Heart left ventricle (tissue), 16 donors: ENCODE measurements at regions not wholly inside any gene's neighbourhood (a gene's known extent, or its start where the extent isn't known, plus 50 kb on each side); places are given as distances from the start of the nearest gene placed in this dataset.

Experiments used
- ATAC-seq, 4 donors: fragments of 200-7000 bp; cut with Tn5 transposase; one replicate each; pipeline ENCODE4 v1.9.1; 2020 to 2022; ENCODE audit warnings: moderate library complexity in 4 of 4, mild to moderate bottlenecking in 3 of 4, moderate number of reproducible peaks in 1 of 4
- DNase-seq, 5 donors: peaks; one replicate each; pipeline ENCODE4 v3.0.0-alpha.2; 2020
- H3K27ac ChIP-seq, 12 donors: fragments of 200-600 bp; sonication (generic) in 4 of 12; one replicate each; pipeline versions ENCODE4 v1.5.0 to v1.8.0; 2016 to 2022; ENCODE audit warnings: mild to moderate bottlenecking in 2 of 12
- H3K27me3 ChIP-seq, 9 donors: fragments of 200-600 bp; sonication (generic) in 2 of 9; one replicate each; pipeline versions ENCODE4 v1.5.1 to v1.8.0; 2016 to 2022; ENCODE audit warnings: mild to moderate bottlenecking in 3 of 9
- H3K36me3 ChIP-seq, 9 donors: fragments of 200-600 bp; sonication (generic) in 2 of 9; one replicate each; pipeline versions ENCODE4 v1.5.0 to v1.8.0; 2018 to 2022; ENCODE audit warnings: mild to moderate bottlenecking in 2 of 9
- H3K4me1 ChIP-seq, 12 donors: fragments of 200-600 bp; sonication (generic) in 4 of 12; one replicate each; pipeline versions ENCODE4 v1.5.0 to v1.8.0; 2016 to 2022; ENCODE audit warnings: mild to moderate bottlenecking in 3 of 12
- H3K4me3 ChIP-seq, 12 donors: fragments of 200-600 bp; sonication (generic) in 4 of 12; one replicate each; pipeline versions ENCODE4 v1.5.0 to v1.8.0; 2017 to 2022; ENCODE audit warnings: mild to moderate bottlenecking in 9 of 12, moderate library complexity in 4 of 12
- H3K9me3 ChIP-seq, 12 donors: fragments of 200-600 bp; sonication (generic) in 4 of 12; one replicate each; pipeline versions ENCODE4 v1.5.0 to v1.8.0; 2016 to 2022; ENCODE audit warnings: mild to moderate bottlenecking in 1 of 12
- CTCF ChIP-seq, 12 donors: fragments of 200-600 bp; sonication (generic) in 4 of 12; IDR thresholded peaks; one replicate each; pipeline versions ENCODE4 v1.5.0 to v1.8.0; 2018 to 2022; ENCODE audit warnings: antibody characterized with exemption in 12 of 12, mild to moderate bottlenecking in 5 of 12
- POLR2A ChIP-seq, 2 donors: fragments of 450-650 bp; IDR thresholded peaks; one replicate each; pipeline ENCODE4 v1.6.1; 2017; ENCODE audit warnings: antibody characterized with exemption in 2 of 2, mild to moderate bottlenecking in 2 of 2, moderate library complexity in 2 of 2
- WGBS, 4 donors: extraction: QIAGEN DNeasy Blood & Tissue Kit in 2 of 4; methylation state at CpG; one replicate each; pipeline versions ENCODE4 v1.1.5 to v1.1.7; 2013 to 2018; 5-methylcytosine and 5-hydroxymethylcytosine counted together
- intact Hi-C, 10 donors: fragments of 100-400 bp; cut with DNase I; formaldehyde crosslinking; loops; one replicate each; pipeline versions ENCODE4 v1.11.1 to v1.14.2; 2022
- donor health status: ischemic (EF 13 %, LVEDD 7.1; RV severe dilation, severe dysfunction).
- donor health status: healthy with polysubstance abuse.
- donor health status: DM: no; HTN: yes; CAD: no.
- donor health status: DM: no; HTN: no; CAD: no.
- donor health status: ischemic (EF 25% LVEDD 6.9; RV normal size, moderate dysfunction).
- donor health status: ischemic (EF 25% LVEDD 5.7; RV mildly dilated, moderate dysfunction).
- donor health status: healthy.
- donor health status: DM: yes; HTN: yes; CAD: no.
- donor health status: ischemic (EF 35%, LVEDD 5.7; RV mildly dilated, moderate dysfunction).
- donor health status: nonischemic (EF 11% LVEDD 7.7; RV severe dilation, severe dysfunction).
- donor health status: DM: yes; HTN: yes; CAD: no.
- donor health status: PGD.
- donor health status: ischemic (EF 29% LVEDD 5.4; RV normal size, mild dysfunction).
- donor health status: nonischemic (EF 23%, LVEDD 6.1; RV moderate dilation, normal function).

- Histone ChIP-seq H3K4me3 (no peak overlapping the region), H3K27ac (no peak overlapping the region), H3K4me1 (peaks cover 0 to 6% (median 0%) of the 10 kb centered on the region in 12 donors), H3K36me3 (no peaks in the 10 kb centered on the region), H3K9me3 (no peaks in the 10 kb centered on the region), H3K27me3 (no peaks in the 10 kb centered on the region)
- intact Hi-C loops = no loop called here
- no peak for TF ChIP-seq CTCF (IDR thresholded peaks at IDR 0.05)
- TF ChIP-seq POLR2A (IDR thresholded peaks at IDR 0.05) = no peak
- 91 to 93% (median 92%) methylated on average over 4 of the region's 4 CpGs for WGBS, 4 donors
- DNase-seq (no peak), ATAC-seq (no peak)
These were observed 283.2 kb downstream of the PTBP2 start for GRCh38 chr1:97004743-97005142.

GRCh38 chr1:97006044-97006661 lies 284.6 kb downstream of the PTBP2 start:
- no peaks in the 10 kb centered on the region for H3K36me3 ChIP-seq
- intact Hi-C loops = no loop called here
- H3K9me3 ChIP-seq = no peaks in the 10 kb centered on the region
- no peaks in the 10 kb centered on the region for H3K27me3 ChIP-seq
- 49 to 56% (median 54%) methylated on average over 7 of the region's 7 CpGs for WGBS, 4 donors
- ATAC-seq (no peak), DNase-seq (peak in 2 of 5 donors; percentile 19 to 60)
- peaks cover 0 to 6% (median 0%) of the 10 kb centered on the region in 12 donors for H3K4me1 ChIP-seq
- TF ChIP-seq POLR2A (IDR thresholded peaks at IDR 0.05) = no peak
- no peak for TF ChIP-seq CTCF (IDR thresholded peaks at IDR 0.05)
- no peak overlapping the region for H3K4me3 ChIP-seq
- no peak overlapping the region for H3K27ac ChIP-seq

GRCh38 chr1:97007840-97008604 lies 286.4 kb downstream of the PTBP2 start:
- H3K27me3 ChIP-seq = no peaks in the 10 kb centered on the region
- H3K36me3 ChIP-seq = no peaks in the 10 kb centered on the region
- H3K27ac ChIP-seq = no peak overlapping the region
- intact Hi-C loops = no loop called here
- ATAC-seq = no peak
- H3K9me3 ChIP-seq = no peaks in the 10 kb centered on the region
- H3K4me3 ChIP-seq = no peak overlapping the region
- peaks cover 0 to 6% (median 0%) of the 10 kb centered on the region in 12 donors for H3K4me1 ChIP-seq
- DNase-seq = no peak
- TF ChIP-seq POLR2A (IDR thresholded peaks at IDR 0.05) = no peak
- TF ChIP-seq CTCF (IDR thresholded peaks at IDR 0.05) = no peak

- ATAC-seq = no peak
These were observed 289.1 kb downstream of the PTBP2 start for GRCh38 chr1:97010566-97011264.

More at GRCh38 chr1:97010566-97011264, 289.1 kb downstream of the PTBP2 start:
- Histone ChIP-seq H3K27ac (no peak overlapping the region), H3K27me3 (no peaks in the 10 kb centered on the region), H3K4me3 (no peak overlapping the region), H3K9me3 (no peaks in the 10 kb centered on the region), H3K36me3 (no peaks in the 10 kb centered on the region), H3K4me1 (peaks cover 0 to 6% (median 0%) of the 10 kb centered on the region in 12 donors)
- no peak for TF ChIP-seq POLR2A (IDR thresholded peaks at IDR 0.05)
- TF ChIP-seq CTCF (IDR thresholded peaks at IDR 0.05) = no peak
- intact Hi-C loops = no loop called here
- DNase-seq = no peak
- WGBS, 4 donors = 90 to 94% (median 92%) methylated on average over 5 of the region's 5 CpGs
